C4-2B (cell line): ENCODE measurements at regions not wholly inside any gene's neighbourhood (a gene's known extent, or its start where the extent isn't known, plus 50 kb on each side); places are given as distances from the start of the nearest gene placed in this dataset.
A peak's percentile ranks its signal among the peaks of the same experiment; 100 is the strongest.

Source experiments
- H3K27ac ChIP-seq: fragments of 450-650 bp; 2 replicates; pipeline ENCODE4 v1.5.1; 2017
- ZFX ChIP-seq: fragments of 450-650 bp; IDR thresholded peaks from 2 replicates; pipeline ENCODE4 v1.6.1; 2017
- TF ChIP-seq, protein P1 (sequence below): fragments of 450-650 bp; conservative IDR thresholded peaks from 2 replicates; pipeline ENCODE4 v1.5.1; 2017; ENCODE audit warnings: mild to moderate bottlenecking

DNA sequence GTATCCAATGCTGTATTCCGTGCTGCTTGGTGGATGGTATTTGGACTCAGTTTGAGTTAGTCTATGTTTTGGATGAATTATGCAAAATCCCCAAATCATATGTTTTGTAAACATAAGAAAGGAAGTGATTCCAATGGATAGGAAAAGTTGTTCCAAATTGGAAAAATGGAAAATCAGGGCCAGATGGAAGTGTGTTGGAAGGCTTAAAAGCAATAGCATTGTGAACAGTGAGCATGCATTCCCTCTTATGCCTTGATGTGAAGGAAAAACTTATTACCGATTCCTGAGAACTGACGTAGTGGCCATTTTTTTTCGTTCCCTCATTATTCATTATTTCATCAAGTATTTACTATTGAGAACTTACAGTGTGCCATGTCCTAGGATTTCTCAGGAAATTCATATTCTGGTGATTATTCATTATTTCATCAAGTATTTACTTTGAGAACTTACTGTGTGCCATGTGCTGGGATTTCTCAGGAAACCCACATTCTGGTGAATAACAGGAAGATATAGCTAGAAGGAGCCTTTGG lies 144.1 kb upstream of the TPRG1 start:
- TF ChIP-seq ZFX = no peak
- TF ChIP-seq, protein P1, sequence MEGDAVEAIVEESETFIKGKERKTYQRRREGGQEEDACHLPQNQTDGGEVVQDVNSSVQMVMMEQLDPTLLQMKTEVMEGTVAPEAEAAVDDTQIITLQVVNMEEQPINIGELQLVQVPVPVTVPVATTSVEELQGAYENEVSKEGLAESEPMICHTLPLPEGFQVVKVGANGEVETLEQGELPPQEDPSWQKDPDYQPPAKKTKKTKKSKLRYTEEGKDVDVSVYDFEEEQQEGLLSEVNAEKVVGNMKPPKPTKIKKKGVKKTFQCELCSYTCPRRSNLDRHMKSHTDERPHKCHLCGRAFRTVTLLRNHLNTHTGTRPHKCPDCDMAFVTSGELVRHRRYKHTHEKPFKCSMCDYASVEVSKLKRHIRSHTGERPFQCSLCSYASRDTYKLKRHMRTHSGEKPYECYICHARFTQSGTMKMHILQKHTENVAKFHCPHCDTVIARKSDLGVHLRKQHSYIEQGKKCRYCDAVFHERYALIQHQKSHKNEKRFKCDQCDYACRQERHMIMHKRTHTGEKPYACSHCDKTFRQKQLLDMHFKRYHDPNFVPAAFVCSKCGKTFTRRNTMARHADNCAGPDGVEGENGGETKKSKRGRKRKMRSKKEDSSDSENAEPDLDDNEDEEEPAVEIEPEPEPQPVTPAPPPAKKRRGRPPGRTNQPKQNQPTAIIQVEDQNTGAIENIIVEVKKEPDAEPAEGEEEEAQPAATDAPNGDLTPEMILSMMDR = no peak
- H3K27ac ChIP-seq = no peak overlapping the region

DNA sequence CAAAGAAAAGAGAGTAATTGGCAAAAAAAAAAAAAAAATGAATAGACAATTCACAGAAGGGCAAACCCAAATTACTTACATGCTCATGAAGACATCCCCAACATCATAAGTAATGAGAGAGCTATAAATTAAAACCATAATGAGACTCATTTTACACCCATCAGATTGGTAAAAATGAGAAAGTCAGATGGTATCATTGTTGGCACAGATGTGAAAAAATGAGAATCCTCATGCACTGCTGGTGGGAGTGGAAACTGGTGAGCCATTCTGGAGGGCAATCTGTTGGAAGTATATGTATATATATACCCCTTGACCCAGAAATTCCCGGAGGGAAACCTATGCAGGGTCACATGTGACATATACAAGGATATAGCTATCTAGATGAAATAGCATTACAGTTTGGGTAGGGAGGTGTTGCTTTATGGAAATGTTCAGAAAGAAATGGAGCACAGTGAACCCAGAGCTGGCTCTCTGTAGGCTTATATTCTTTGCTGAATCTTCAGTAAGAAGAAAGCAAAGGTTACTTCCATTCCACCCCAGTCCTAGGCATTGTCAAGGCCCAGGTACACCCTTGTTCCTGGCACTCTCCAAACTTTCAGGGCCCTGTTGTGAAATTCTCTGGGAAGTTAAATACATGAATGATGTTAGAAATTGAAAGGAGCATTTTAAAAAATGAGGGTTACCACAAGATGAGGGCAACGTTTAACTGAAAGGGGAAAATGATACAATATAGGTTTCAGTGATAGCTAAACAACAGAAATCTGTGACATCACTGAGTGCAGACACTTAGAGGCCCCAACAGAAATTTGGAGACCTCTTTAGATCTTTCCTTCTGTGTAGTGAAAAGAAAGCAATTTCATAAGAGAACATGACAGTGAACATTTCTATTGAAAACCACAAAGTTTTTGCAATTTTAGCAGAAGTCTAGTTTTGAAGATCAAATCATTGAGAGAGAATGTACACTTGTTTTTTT lies 132.7 kb upstream of the TPRG1 start:
- no peak overlapping the region for H3K27ac ChIP-seq
- TF ChIP-seq, protein P1 = no peak

DNA sequence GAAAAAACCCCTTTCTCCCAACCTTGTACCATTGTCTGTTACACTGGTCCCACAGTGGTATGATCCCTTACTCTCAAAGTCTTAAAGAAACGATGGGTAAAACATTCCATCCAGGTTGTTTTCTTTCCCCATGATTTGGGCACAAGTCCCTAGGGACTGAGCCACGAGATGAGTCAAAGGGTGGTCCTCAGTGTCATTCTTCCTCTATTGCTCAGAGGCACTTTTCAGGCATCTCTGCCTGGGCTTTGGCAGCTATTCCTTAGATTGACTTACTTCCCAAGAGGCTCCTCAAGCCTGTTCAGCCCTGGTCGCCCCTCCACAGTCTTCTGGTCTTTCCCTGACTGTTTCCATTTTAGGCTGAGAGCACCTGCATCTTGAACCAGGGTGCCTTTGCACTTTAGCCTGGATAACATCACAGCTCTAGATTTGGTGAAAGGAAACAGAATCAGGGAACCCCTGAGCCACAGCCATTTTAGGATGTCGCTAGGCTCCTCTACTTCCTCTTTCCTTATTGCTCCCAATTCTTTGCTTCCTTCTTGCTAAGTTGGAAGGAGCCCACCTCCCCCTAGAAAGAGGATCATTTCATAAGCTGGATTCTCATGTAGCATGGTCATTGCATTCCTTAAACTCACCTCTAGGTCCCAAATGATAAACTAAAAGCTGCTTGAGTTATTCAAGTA lies 131.0 kb upstream of the TPRG1 start:
- H3K27ac ChIP-seq = no peak overlapping the region
- no peak for TF ChIP-seq ZFX
- TF ChIP-seq, protein P1 = no peak

DNA sequence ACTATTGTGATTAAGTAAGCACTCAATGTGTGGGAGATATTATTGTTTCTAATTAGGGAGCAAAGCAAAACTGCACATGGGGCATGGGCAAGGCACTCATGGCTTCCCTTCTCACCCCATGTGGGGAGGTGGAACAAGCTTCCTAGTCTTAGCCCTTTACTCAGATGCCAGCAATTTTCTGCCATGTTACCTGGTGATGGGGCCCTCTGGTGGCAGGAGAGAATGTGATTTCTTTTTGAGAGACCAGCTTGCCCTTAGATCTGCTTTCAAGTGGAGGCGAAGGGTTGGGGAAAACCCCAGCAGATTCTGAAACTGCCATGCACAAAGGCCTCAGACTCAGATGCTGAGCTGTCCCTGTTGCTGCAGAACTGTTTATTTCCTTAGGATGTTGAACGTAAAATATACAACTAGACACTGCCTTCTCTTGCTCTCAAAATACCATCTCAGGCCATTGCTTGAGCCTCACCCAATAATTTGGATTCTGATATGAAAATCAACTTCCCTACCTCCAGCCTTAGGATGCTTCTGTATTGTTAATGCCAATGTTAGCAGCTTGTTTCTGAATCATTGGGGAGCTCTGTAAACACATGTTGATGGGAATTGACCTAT lies 130.2 kb upstream of the TPRG1 start:
- no peak overlapping the region for H3K27ac ChIP-seq
- TF ChIP-seq, protein P1 = peak; percentile 83
- TF ChIP-seq ZFX = no peak

DNA sequence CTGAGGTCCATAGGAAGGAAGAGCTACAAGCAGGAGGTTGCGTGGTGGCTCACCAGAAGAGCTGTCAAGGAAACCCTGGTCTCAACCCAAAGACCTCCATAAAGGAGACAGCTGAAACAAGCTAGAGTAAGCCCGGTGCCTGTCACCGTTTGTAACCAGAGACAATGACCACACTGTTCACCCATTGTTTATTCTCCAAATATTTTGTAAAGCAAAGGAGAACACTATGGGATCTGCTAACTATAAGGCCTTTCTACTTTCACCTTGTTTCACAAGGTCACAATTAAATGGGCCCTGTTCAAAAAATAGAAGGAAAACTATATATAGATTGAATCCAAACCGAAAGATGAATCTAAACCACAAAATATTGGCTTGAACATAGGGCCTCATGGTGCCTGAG lies 128.9 kb upstream of the TPRG1 start:
- TF ChIP-seq ZFX = no peak
- TF ChIP-seq, protein P1 = no peak

DNA sequence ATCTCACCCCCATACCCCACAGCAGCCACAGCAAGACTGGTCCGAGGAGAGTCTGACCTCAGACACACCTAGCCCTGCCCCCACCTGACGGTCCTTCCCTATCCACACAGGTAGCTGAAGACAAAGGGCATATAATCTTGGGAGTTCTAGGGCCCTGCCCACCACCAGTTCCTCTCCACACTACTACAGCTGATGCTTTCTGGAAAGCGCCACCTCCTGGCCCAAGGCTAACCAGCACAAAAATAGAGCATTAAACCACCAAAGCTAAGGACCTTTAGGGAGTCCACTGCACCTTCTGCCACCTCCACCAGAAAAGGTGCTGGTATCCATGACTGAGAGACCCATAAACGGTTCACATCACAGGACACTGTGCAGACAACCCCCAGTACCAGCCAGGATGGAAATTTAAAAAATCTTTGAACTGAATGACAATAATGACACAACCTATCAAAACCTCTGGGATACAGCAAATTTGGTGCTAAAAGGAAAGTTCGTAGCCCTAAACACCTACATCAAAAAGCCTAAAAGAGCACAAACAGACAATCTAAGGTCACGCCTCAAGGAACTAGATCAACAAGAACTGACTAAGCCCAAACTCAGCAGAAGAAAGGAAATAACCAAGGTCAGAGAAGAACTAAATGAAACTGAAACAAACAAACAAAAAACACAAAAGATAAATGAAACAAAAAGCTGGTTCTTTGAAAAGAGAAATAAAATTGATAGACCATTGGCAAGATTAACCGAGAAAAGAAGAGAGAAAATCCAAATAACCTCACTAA lies 122.1 kb upstream of the TPRG1 start:
- TF ChIP-seq, protein P1 = peak; percentile 39
- no peak for TF ChIP-seq ZFX
- H3K27ac ChIP-seq = no peak overlapping the region

More for the DNA sequence above, 128.9 kb upstream of the TPRG1 start:
- H3K27ac ChIP-seq = peak overlapping the region; percentile 3; the same call in 1 of the 2 replicates
